ENCODE measurements at regions not wholly inside any gene's neighbourhood (a gene's known extent, or its start where the extent isn't known, plus 50 kb on each side); places are given as distances from the start of the nearest gene placed in this dataset.
"Not testable (repeated sequence)": the region's sequence is repeated elsewhere in the genome, so short reads cannot be mapped to it uniquely, and the experiment has no call there.

DNA sequence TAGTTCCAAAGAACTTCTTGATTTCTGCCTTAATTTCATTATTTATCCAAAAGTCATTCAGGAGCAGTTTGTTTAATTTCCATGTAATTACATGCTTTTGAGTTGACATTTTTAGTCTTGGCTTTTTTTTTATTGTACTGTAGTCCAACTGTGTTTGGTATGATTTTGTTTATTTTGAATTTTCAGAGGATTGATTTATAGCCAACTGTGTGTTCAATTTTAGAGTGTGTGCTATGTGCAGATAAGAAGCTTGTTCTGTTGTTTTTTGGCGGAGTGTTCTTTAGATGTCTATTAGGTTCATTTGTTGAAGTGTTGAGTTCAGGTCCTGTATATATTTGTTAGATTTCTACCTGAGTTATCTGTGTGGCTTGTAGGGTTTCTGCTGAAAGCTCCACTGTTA, 533.6 kb downstream of the TRAM1L1 start:
- TF ChIP-seq, protein P1, sequence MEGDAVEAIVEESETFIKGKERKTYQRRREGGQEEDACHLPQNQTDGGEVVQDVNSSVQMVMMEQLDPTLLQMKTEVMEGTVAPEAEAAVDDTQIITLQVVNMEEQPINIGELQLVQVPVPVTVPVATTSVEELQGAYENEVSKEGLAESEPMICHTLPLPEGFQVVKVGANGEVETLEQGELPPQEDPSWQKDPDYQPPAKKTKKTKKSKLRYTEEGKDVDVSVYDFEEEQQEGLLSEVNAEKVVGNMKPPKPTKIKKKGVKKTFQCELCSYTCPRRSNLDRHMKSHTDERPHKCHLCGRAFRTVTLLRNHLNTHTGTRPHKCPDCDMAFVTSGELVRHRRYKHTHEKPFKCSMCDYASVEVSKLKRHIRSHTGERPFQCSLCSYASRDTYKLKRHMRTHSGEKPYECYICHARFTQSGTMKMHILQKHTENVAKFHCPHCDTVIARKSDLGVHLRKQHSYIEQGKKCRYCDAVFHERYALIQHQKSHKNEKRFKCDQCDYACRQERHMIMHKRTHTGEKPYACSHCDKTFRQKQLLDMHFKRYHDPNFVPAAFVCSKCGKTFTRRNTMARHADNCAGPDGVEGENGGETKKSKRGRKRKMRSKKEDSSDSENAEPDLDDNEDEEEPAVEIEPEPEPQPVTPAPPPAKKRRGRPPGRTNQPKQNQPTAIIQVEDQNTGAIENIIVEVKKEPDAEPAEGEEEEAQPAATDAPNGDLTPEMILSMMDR (IDR thresholded peaks at IDR 0.05; ENCODE audit: low read depth, low read length): no peak
- H3K4me3 ChIP-seq (replicated peaks in 1 of 2; ENCODE audit: low read depth in 2 of 2, low read length in 2 of 2): no peak overlapping the region
- DNase-seq (ENCODE audit: low read depth in 2 of 2): no peak

DNA sequence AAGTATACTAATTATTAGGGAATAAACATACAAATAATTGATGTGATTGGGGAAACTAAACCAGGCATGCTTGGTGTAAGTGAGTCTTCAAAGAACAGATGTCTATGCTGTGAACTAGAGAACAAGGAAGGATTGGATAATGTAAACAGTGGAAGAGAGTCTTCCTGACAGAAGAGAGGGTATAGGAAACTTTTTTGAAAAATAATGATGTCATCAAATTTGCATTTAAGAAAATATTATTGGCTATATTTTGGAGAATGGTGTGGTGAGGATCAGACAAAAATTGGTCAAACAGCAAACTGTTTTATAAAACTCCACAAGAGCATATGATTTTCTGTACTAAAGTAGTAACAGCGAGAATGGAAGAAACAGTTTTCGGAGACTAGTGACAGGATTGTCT, 537.7 kb downstream of the TRAM1L1 start:
- H3K4me3 ChIP-seq (replicated peaks in 1 of 2; ENCODE audit: low read depth in 2 of 2, low read length in 2 of 2): no peak overlapping the region
- TF ChIP-seq, protein P1 (IDR thresholded peaks at IDR 0.05; ENCODE audit: low read depth, low read length): no peak
- DNase-seq (ENCODE audit: low read depth in 2 of 2): no peak

DNA sequence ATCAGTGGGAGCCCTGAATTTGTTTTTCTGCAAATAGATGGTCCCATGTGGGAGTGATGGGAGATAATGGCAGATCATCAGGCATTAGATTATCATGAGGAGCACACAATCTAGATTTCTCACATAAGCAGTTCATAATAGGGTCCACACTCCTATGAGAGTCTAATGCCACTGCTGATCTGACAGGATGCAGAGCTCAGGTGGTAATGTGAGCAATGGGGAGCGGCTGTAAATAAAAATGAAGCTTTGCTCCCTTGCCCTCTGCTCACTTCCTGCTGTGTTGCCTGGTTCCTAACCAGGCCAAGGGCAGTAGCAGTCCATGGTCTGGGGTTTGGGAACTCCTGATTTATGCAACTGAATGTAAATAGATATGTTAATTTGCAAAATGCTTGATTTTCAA, 538.6 kb downstream of the TRAM1L1 start:
- H3K4me3 ChIP-seq (replicated peaks in 1 of 2; ENCODE audit: low read depth in 2 of 2, low read length in 2 of 2): no peak overlapping the region
- DNase-seq (ENCODE audit: low read depth in 2 of 2): no peak
- TF ChIP-seq, protein P1 (IDR thresholded peaks at IDR 0.05; ENCODE audit: low read depth, low read length): no peak

DNA sequence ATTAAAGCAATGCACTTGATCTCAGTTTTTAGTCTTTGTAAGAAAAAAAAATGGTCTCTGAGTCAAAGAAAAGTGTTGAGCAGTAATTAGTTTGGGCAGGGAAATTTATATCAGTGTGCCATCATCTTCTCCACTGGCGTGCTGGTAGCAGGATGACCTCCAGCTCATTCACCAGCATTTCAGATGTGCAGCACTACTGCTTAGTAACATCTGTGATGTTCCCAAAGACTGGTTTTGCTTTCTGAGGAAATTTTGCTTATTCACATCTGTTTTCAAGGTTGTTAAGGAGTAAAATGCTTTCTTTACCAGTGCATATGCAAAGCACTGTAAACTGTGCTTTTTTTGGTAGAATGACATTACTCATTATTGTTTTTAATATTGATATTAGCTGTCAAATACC, 540.4 kb downstream of the TRAM1L1 start:
- TF ChIP-seq, protein P1 (IDR thresholded peaks at IDR 0.05; ENCODE audit: low read depth, low read length): no peak
- no peak for DNase-seq (ENCODE audit: low read depth in 2 of 2)
- H3K4me3 ChIP-seq (replicated peaks in 1 of 2; ENCODE audit: low read depth in 2 of 2, low read length in 2 of 2): no peak overlapping the region

DNA sequence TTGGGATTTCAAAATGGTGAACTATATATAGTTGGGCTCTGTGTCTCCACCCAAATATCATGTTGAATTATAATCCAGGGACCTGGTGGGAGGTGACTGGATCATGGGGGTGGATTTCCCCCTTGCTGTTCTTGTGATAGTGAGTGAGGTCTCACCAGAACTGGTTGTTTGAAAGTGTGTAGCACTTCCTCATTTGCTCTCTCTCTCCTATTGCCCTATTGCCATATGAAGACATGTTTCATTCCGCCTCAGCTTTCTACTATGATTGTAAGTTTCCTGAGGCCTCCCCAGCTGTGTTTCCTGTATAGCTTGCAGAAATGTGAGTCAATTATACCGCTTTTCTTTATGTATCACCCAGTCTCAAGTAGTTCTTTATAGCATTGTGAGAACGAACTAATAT, 545.6 kb downstream of the TRAM1L1 start:
- no peak for DNase-seq (ENCODE audit: low read depth in 2 of 2)
- no peak overlapping the region for H3K4me3 ChIP-seq (replicated peaks in 1 of 2; ENCODE audit: low read depth in 2 of 2, low read length in 2 of 2)
- TF ChIP-seq, protein P1 (IDR thresholded peaks at IDR 0.05; ENCODE audit: low read depth, low read length): no peak

DNA sequence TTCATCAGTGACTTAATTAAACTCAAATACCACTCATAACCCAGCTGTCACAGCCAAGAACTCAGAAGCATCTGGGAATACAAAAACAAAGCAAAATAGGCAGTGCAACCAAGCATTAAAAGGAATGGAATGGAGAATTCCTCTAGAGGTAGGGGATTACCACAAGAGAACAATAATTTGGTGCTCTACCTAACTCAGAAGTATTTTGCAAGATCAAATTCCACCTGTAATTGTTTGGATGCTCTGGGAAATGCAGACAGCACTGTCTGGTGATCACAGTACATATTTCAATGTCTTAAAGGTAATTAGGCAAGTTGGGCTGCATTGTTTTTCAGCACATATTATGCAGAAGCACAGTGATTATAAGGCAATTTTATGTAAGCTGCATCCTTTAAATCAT, 547.5 kb downstream of the TRAM1L1 start:
- no peak for DNase-seq (ENCODE audit: low read depth in 2 of 2)
- no peak overlapping the region for H3K4me3 ChIP-seq (replicated peaks in 1 of 2; ENCODE audit: low read depth in 2 of 2, low read length in 2 of 2)
- TF ChIP-seq, protein P1 (IDR thresholded peaks at IDR 0.05; ENCODE audit: low read depth, low read length): no peak

DNA sequence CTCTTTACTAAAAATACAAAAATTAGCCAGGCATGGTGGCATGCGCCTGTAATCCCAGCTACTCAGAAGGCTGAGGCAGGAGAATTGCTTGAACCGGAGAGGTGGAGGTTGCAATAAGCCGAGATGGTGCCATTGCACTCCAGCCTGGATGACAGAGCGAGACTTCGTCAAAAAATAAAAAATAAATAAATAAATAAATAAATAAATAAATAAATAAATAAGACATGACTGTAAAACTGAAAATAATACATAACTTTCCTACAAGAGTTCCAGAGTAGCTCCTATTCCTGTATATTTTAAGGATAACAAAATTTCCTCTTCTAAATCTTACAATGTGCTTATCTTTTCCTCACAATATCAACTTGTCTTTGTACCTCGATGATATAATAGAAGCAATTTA, 549.4 kb downstream of the TRAM1L1 start:
- DNase-seq (ENCODE audit: low read depth in 2 of 2): not testable (repeated sequence)

More for the DNA sequence above, 549.4 kb downstream of the TRAM1L1 start:
- not testable (repeated sequence) for H3K4me3 ChIP-seq (replicated peaks in 1 of 2; ENCODE audit: low read depth in 2 of 2, low read length in 2 of 2)
